ENCODE measurements at regions not wholly inside any gene's neighbourhood (a gene's known extent, or its start where the extent isn't known, plus 50 kb on each side); places are given as distances from the start of the nearest gene placed in this dataset.
A peak's percentile ranks its signal among the peaks of the same experiment; 100 is the strongest.
"Not testable (repeated sequence)": the region's sequence is repeated elsewhere in the genome, so short reads cannot be mapped to it uniquely, and the experiment has no call there.

DNA sequence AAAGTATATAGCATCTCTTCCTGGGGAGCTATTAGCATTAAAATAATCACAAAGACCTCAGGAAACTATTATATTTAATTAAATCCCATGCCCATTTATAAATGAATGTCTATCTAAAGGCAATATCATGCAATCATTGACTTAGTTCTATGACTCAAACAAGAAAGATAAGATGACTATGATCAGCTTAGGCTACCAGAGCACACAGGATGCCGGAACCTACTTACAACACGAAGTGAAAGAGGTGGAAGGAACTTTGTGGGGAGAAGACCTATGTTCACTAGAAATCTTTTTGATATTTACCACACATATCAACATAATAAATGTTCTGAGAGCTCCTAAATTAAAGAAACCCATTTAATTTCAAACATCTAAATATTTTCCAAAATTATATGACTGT, 344.2 kb upstream of the CYLC2 start:
- TF ChIP-seq, protein P1, sequence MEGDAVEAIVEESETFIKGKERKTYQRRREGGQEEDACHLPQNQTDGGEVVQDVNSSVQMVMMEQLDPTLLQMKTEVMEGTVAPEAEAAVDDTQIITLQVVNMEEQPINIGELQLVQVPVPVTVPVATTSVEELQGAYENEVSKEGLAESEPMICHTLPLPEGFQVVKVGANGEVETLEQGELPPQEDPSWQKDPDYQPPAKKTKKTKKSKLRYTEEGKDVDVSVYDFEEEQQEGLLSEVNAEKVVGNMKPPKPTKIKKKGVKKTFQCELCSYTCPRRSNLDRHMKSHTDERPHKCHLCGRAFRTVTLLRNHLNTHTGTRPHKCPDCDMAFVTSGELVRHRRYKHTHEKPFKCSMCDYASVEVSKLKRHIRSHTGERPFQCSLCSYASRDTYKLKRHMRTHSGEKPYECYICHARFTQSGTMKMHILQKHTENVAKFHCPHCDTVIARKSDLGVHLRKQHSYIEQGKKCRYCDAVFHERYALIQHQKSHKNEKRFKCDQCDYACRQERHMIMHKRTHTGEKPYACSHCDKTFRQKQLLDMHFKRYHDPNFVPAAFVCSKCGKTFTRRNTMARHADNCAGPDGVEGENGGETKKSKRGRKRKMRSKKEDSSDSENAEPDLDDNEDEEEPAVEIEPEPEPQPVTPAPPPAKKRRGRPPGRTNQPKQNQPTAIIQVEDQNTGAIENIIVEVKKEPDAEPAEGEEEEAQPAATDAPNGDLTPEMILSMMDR (IDR thresholded peaks at IDR 0.05; ENCODE audit: insufficient read depth, low read length, severe bottlenecking) = no peak
- DNase-seq (ENCODE audit: low read depth) = no peak
- Histone ChIP-seq H3K36me3 (ENCODE audit: control insufficient read depth, insufficient read depth, low read length) (no peaks in the 10 kb centered on the region), H3K4me3 (ENCODE audit: low read depth, low read length) (no peak overlapping the region), H3K27me3 (ENCODE audit: control insufficient read depth, insufficient read depth, low read length) (no peaks in the 10 kb centered on the region)
- no peak for FAIRE-seq

DNA sequence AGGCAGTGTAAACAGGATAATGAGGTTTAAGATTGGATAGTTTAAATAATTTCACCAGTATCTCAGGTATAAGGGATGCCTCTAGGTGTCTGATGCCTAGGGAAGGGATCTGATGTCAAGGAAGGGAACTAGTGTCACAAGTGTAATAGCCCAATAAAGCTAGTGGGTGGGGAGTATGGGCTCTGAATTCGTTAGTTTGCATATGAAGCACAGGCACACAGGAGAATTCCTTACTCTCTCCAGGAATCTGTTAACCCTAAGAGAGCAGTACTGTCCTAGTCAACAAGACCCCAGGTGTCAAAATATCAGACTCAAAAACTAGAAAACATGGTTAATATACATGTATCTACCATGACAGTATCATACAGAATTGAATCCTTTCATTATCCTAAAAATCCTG, 352.5 kb upstream of the CYLC2 start:
- no peak overlapping the region for H3K4me3 ChIP-seq (ENCODE audit: low read depth, low read length)
- no peaks in the 10 kb centered on the region for H3K27me3 ChIP-seq (ENCODE audit: control insufficient read depth, insufficient read depth, low read length)
- FAIRE-seq (no peak), DNase-seq (ENCODE audit: low read depth) (no peak)
- TF ChIP-seq, protein P1 (IDR thresholded peaks at IDR 0.05; ENCODE audit: insufficient read depth, low read length, severe bottlenecking) = no peak
- H3K36me3 ChIP-seq (ENCODE audit: control insufficient read depth, insufficient read depth, low read length) = no peaks in the 10 kb centered on the region

DNA sequence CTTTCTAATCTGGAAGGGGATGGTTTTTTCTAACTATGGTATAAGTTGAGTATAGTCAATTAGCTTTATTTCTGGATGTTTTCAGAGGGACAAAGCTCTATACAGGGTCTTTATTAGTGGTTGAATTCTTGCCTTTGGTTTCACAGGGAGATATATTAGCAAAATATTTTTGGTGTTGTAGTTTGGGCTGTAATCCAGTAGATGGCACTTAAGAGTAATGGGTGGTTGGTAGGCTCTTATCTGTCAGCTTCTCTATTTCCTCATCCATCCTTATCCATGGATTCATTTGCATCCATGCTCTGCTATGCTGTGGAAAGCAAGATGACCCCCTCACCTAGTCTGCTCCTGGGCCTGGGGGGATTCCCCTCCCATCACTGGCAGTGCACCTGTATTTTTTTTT, 363.6 kb upstream of the CYLC2 start:
- TF ChIP-seq, protein P1 (IDR thresholded peaks at IDR 0.05; ENCODE audit: insufficient read depth, low read length, severe bottlenecking) = peak; percentile 33
- Histone ChIP-seq H3K4me3 (ENCODE audit: low read depth, low read length) (no peak overlapping the region), H3K36me3 (ENCODE audit: control insufficient read depth, insufficient read depth, low read length) (no peaks in the 10 kb centered on the region), H3K27me3 (ENCODE audit: control insufficient read depth, insufficient read depth, low read length) (no peaks in the 10 kb centered on the region)
- DNase-seq (ENCODE audit: low read depth) = peak; percentile 13
- no peak for FAIRE-seq

DNA sequence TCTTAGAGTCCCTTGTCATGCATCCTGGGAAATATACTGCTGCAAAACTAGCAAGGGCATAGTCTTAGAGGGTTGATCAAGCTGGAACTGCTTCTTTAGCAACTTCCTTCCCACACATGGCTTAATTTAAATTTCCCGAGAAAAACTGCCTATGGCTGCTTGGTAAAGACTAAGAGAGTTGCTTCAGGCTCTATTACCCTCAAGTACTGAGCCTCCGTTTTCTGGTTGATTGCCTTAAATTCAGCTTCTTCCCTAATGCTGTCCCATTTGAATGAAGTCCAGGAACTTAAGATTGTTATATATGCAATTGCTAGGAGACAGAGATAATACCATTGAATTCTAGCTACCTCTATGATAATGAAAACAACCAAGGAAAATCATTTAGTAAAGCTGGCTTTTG, 385.7 kb upstream of the CYLC2 start:
- no peak overlapping the region for H3K4me3 ChIP-seq (ENCODE audit: low read depth, low read length)
- H3K36me3 ChIP-seq (ENCODE audit: control insufficient read depth, insufficient read depth, low read length) = no peaks in the 10 kb centered on the region
- H3K27me3 ChIP-seq (ENCODE audit: control insufficient read depth, insufficient read depth, low read length) = no peaks in the 10 kb centered on the region
- FAIRE-seq (no peak), DNase-seq (ENCODE audit: low read depth) (no peak)
- TF ChIP-seq, protein P1 (IDR thresholded peaks at IDR 0.05; ENCODE audit: insufficient read depth, low read length, severe bottlenecking) = no peak

DNA sequence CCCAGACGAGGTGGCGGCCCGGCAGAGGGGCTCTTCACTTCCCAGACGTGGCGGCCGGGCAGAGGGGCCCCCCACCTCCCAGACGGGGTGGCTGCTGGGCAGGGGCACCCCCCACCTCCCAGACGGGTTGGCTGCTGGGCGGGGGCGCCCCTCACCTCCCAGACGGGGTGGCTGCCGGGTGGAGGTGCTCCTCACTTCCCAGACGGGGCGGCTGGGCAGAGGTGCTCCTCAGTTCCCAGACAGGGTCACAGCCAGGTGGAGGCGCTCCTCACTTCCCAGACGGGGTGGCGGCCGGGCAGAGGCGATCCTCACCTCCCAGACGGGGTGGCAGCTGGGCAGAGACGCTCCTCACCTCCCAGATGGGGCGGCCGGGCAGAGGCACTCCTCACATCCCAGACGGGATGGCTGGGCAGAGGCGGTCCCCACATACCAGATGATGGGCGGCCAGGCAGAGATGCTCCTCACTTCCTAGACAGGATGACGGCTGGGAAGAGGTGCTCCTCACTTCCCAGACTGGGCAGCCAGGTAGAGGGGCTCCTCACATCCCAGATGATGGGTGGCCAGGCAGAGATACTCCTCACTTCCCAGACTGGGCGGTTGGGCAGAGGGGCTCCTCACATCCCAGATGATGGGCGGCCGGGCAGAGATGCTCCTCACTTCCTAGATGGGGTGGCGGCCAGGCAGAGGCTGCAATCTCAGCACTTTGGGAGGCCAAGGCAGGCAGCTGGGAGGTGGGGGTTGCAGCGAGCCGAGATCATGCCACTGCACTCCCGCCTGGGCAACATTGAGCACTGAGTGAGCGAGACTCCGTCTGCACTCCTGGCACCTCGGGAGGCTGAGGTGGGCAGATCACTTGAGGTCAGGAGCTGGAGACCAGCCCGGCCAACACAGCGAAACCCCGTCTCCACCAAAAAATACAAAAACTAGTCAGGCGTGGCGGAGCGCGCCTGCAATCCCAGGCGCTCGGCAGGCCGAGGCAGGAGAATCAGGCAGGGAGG, 391.6 kb upstream of the CYLC2 start:
- not testable (repeated sequence) for FAIRE-seq; H3K4me3 ChIP-seq (ENCODE audit: low read depth, low read length); H3K36me3 ChIP-seq (ENCODE audit: control insufficient read depth, insufficient read depth, low read length); H3K27me3 ChIP-seq (ENCODE audit: control insufficient read depth, insufficient read depth, low read length); DNase-seq (ENCODE audit: low read depth)

DNA sequence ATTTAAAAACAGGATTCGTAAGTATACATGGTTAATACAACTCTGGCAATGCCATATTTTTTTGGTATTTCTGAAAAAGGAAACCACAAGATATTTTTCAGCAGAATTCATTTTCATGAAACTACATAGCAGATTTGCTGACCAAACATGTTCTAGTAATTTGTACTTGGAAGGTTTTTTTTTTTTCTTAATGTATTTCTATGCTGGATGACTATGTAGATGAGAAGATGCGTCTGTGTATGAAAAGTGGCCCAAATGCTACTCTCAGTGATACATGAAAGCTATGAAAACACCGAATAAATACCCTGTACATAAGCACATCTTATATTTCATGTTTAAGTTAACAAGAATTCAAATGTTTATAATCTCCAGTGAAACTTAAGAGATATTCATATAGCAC, 400.9 kb upstream of the CYLC2 start:
- FAIRE-seq (no peak), DNase-seq (ENCODE audit: low read depth) (no peak)
- no peaks in the 10 kb centered on the region for H3K27me3 ChIP-seq (ENCODE audit: control insufficient read depth, insufficient read depth, low read length)
- TF ChIP-seq, protein P1 (IDR thresholded peaks at IDR 0.05; ENCODE audit: insufficient read depth, low read length, severe bottlenecking) = no peak
- no peaks in the 10 kb centered on the region for H3K36me3 ChIP-seq (ENCODE audit: control insufficient read depth, insufficient read depth, low read length)
- no peak overlapping the region for H3K4me3 ChIP-seq (ENCODE audit: low read depth, low read length)
